Smooth muscle cell (in vitro differentiated cells): ENCODE measurements at regions not wholly inside any gene's neighbourhood (a gene's known extent, or its start where the extent isn't known, plus 50 kb on each side); places are given as distances from the start of the nearest gene placed in this dataset.

Experiments used
- DNase-seq: peaks from one replicate; lab custom pipeline; 2025; ENCODE audit not compliant: unreplicated experiment; lab: John Stamatoyannopoulos, UW
- H2AFZ ChIP-seq: fragments of 200-600 bp; sonication (generic); 2 replicates; pipeline ENCODE4 v1.6.0; 2016; ENCODE audit warnings: antibody characterized with exemption, low read depth, mild to moderate bottlenecking
- H3F3A ChIP-seq: fragments of 200-600 bp; sonication (generic); 2 replicates; pipeline ENCODE4 v1.6.0; 2017; ENCODE audit warnings: antibody characterized with exemption, low read depth
- H3K27ac ChIP-seq: fragments of 200-600 bp; sonication (generic); 2 replicates; pipeline ENCODE4 v1.5.1; 2016; ENCODE audit warnings: low read depth, mild to moderate bottlenecking
- H3K27me3 ChIP-seq: fragments of 200-600 bp; sonication (generic); 2 replicates; pipeline ENCODE4 v1.6.1; 2016; ENCODE audit warnings: low read depth, mild to moderate bottlenecking
- H3K36me3 ChIP-seq: fragments of 200-600 bp; sonication (generic); 2 replicates; pipeline ENCODE4 v1.5.1; 2016; ENCODE audit warnings: low read depth
- H3K4me1 ChIP-seq: fragments of 200-600 bp; sonication (generic); 2 replicates; pipeline ENCODE4 v1.5.1; 2016; ENCODE audit warnings: low read depth
- H3K4me2 ChIP-seq: fragments of 200-600 bp; sonication (generic); 2 replicates; pipeline ENCODE4 v1.6.0; 2016; ENCODE audit warnings: mild to moderate bottlenecking
- H3K4me3 ChIP-seq: fragments of 200-600 bp; sonication (generic); 2 replicates; pipeline ENCODE4 v1.5.1; 2016; ENCODE audit warnings: mild to moderate bottlenecking
- H3K79me2 ChIP-seq: fragments of 200-600 bp; sonication (generic); 2 replicates; pipeline ENCODE4 v1.6.0; 2016; ENCODE audit warnings: low read depth, mild to moderate bottlenecking
- H3K9ac ChIP-seq: fragments of 200-600 bp; sonication (generic); 2 replicates; pipeline ENCODE4 v1.6.0; 2016; ENCODE audit warnings: low read depth
- H3K9me3 ChIP-seq: fragments of 200-600 bp; sonication (generic); replicated peaks from 2 replicates; pipeline ENCODE4 v1.5.1; 2016; ENCODE audit warnings: low read depth
- H4K20me1 ChIP-seq: fragments of 200-600 bp; sonication (generic); 2 replicates; pipeline ENCODE4 v1.6.0; 2016; ENCODE audit warnings: low read depth
- WGBS: methylation state at CpG from one replicate; pipeline ENCODE4 v1.1.7; 2016; ENCODE audit warnings: low lambda C conversion rate; 5-methylcytosine and 5-hydroxymethylcytosine counted together
- TF ChIP-seq, protein P1 (sequence below): fragments of 200-600 bp; sonication (generic); IDR thresholded peaks from 2 replicates; pipeline ENCODE4 v1.5.1; 2017; ENCODE audit warnings: borderline replicate concordance, mild to moderate bottlenecking, antibody characterized with exemption; ENCODE audit not compliant: insufficient read depth, poor library complexity, severe bottlenecking

- Histone ChIP-seq H3K79me2 (no peaks in the 10 kb centered on the region), H3K27me3 (no peaks in the 10 kb centered on the region), H3K36me3 (no peaks in the 10 kb centered on the region), H3F3A (no peaks in the 10 kb centered on the region), H4K20me1 (no peaks in the 10 kb centered on the region), H3K27ac (no peak overlapping the region), H2AFZ (no peak overlapping the region), H3K9ac (no peak overlapping the region), H3K4me3 (no peak overlapping the region), H3K4me1 (peaks cover 8% of the 10 kb centered on the region), H3K4me2 (no peak overlapping the region), H3K9me3 (no peaks in the 10 kb centered on the region)
- no peak for DNase-seq
- 42% methylated on average over 1 of the region's 1 CpG for WGBS
- TF ChIP-seq, protein P1, sequence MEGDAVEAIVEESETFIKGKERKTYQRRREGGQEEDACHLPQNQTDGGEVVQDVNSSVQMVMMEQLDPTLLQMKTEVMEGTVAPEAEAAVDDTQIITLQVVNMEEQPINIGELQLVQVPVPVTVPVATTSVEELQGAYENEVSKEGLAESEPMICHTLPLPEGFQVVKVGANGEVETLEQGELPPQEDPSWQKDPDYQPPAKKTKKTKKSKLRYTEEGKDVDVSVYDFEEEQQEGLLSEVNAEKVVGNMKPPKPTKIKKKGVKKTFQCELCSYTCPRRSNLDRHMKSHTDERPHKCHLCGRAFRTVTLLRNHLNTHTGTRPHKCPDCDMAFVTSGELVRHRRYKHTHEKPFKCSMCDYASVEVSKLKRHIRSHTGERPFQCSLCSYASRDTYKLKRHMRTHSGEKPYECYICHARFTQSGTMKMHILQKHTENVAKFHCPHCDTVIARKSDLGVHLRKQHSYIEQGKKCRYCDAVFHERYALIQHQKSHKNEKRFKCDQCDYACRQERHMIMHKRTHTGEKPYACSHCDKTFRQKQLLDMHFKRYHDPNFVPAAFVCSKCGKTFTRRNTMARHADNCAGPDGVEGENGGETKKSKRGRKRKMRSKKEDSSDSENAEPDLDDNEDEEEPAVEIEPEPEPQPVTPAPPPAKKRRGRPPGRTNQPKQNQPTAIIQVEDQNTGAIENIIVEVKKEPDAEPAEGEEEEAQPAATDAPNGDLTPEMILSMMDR = no peak
Observed at GRCh38 chr3:182292591-182292990, 500.7 kb upstream of the ATP11B start.

- 68% methylated on average over 2 of the region's 2 CpGs for WGBS
- TF ChIP-seq, protein P1 = no peak
- Histone ChIP-seq H3K9me3 (no peaks in the 10 kb centered on the region), H3K4me3 (no peak overlapping the region), H3K79me2 (no peaks in the 10 kb centered on the region), H3F3A (no peaks in the 10 kb centered on the region), H4K20me1 (no peaks in the 10 kb centered on the region), H3K36me3 (no peaks in the 10 kb centered on the region), H3K4me1 (peaks cover 8% of the 10 kb centered on the region), H3K27ac (no peak overlapping the region), H3K9ac (no peak overlapping the region), H3K27me3 (no peaks in the 10 kb centered on the region), H2AFZ (no peak overlapping the region), H3K4me2 (no peak overlapping the region)
- no peak for DNase-seq
Observed at GRCh38 chr3:182294256-182294655, 499.0 kb upstream of the ATP11B start.

DNA sequence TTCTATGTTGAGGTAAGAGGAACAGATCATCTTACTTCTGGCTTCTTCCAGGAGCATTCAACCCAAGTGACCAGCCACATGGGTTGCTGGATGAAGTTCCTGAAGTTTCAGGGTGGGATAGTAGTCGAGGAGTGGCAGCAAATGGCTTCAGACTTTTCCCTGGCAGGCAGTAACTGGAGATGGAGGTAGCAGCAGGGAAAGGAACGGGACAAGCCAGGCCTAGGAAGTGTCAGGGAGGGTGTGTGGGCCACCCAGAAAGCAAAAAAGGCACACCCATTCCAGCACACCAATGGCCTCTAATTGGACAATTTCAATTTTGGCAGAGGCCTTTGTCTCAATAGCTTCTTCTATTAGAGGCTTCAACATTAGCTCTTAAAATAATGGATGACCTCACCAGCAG, 498.6 kb upstream of the ATP11B start:
- Histone ChIP-seq H3K79me2 (no peaks in the 10 kb centered on the region), H2AFZ (no peak overlapping the region), H3F3A (no peaks in the 10 kb centered on the region), H3K27ac (no peak overlapping the region), H3K36me3 (no peaks in the 10 kb centered on the region), H3K4me1 (peaks cover 8% of the 10 kb centered on the region), H3K4me3 (no peak overlapping the region), H3K9ac (no peak overlapping the region), H3K9me3 (no peaks in the 10 kb centered on the region), H4K20me1 (no peaks in the 10 kb centered on the region), H3K27me3 (no peaks in the 10 kb centered on the region), H3K4me2 (no peak overlapping the region)
- WGBS = 87% methylated on average over 2 of the region's 2 CpGs
- DNase-seq = no peak
- TF ChIP-seq, protein P1 = no peak

DNA sequence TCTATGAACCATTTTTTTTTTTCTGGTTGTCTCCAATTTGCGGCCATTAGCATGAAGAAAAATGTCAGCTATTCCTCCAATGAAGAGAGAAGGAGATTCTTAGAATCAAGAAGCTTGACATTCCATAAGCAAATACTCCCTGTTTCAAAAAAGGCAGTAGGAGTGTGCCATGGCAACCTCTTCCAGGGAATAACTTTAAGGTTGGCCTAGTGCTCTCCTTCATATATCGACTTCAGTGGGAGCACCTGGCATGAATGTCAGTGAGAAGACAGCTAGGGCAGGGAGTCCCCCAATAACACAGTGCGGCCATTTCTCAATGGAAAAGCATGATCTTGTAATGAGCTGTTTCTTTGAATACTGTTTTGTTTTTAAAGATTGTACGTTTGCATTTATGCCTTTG, 493.0 kb upstream of the ATP11B start:
- H3K36me3 ChIP-seq = no peaks in the 10 kb centered on the region
- H3K27ac ChIP-seq = no peak overlapping the region
- no peak overlapping the region for H3K9ac ChIP-seq
- H4K20me1 ChIP-seq = no peaks in the 10 kb centered on the region
- DNase-seq = no peak
- no peak overlapping the region for H3K4me3 ChIP-seq
- H3K27me3 ChIP-seq = no peaks in the 10 kb centered on the region
- H3K9me3 ChIP-seq = no peaks in the 10 kb centered on the region
- H3K4me1 ChIP-seq = no peaks in the 10 kb centered on the region
- H3K79me2 ChIP-seq = no peaks in the 10 kb centered on the region
- H2AFZ ChIP-seq = no peak overlapping the region
- TF ChIP-seq, protein P1 = no peak
- H3K4me2 ChIP-seq = no peak overlapping the region
- no peaks in the 10 kb centered on the region for H3F3A ChIP-seq
- WGBS = 89% methylated on average over 4 of the region's 4 CpGs
